ENCODE measurements at regions not wholly inside any gene's neighbourhood (a gene's known extent, or its start where the extent isn't known, plus 50 kb on each side); places are given as distances from the start of the nearest gene placed in this dataset.

DNA sequence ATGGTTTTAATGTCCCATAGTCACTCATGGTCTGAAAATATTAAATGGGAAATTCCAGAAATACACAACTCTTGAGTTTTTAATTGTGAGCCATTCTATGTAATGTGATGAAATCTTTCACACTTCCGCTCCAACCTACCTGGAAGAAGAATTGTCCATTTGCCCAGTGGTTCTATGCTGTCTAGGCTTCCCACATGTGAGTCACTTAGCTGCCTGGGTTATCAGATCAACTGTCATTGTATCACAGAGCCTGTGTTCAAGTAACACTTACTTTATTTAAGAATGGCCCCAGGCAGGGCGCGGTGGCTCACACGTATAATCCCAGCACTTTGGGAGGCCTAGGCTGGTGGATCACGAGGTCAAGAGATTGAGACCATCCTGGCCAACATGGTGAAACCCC is 1450.5 kb downstream of the EFNB2 start:
- no peak for TF ChIP-seq EZH2 (IDR thresholded peaks at IDR 0.05; ENCODE audit: low read length, missing control alignments)
- TF ChIP-seq, protein P1, sequence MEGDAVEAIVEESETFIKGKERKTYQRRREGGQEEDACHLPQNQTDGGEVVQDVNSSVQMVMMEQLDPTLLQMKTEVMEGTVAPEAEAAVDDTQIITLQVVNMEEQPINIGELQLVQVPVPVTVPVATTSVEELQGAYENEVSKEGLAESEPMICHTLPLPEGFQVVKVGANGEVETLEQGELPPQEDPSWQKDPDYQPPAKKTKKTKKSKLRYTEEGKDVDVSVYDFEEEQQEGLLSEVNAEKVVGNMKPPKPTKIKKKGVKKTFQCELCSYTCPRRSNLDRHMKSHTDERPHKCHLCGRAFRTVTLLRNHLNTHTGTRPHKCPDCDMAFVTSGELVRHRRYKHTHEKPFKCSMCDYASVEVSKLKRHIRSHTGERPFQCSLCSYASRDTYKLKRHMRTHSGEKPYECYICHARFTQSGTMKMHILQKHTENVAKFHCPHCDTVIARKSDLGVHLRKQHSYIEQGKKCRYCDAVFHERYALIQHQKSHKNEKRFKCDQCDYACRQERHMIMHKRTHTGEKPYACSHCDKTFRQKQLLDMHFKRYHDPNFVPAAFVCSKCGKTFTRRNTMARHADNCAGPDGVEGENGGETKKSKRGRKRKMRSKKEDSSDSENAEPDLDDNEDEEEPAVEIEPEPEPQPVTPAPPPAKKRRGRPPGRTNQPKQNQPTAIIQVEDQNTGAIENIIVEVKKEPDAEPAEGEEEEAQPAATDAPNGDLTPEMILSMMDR (conservative IDR thresholded peaks at IDR 0.05 in 1 of 2, IDR thresholded peaks at IDR 0.05 in 1 of 2; ENCODE audit: low read depth in 1 of 2, low read length in 2 of 2) = no peak
